ENCODE measurements at regions not wholly inside any gene's neighbourhood (a gene's known extent, or its start where the extent isn't known, plus 50 kb on each side); places are given as distances from the start of the nearest gene placed in this dataset.

DNA sequence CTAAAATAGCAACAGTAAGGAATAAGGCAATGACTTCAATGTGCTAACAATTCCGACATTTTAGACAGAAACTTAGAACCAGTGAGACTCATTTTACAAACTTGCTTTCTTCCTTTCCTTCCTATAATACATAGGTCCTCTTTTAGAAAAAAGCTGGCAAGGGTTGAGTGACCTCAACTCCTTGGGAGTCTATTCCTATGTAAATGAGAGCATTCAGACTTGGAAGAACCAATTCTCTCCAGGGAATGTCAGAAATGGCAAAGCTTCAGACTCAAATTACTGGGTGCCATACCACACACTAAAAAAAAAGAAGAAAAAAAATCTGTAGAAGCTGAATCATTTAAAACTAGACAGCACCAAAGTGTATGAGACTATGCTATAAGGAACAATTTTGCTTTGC, 1328.2 kb downstream of the OLFM4 start:
- Mint-ChIP-seq H3K27ac (no peak overlapping the region), H3K9me3 (no peaks in the 10 kb centered on the region), H3K4me1 (no peaks in the 10 kb centered on the region), H3K36me3 (ENCODE audit: low read depth) (no peaks in the 10 kb centered on the region), H3K27me3 (ENCODE audit: low read depth, poor library complexity) (no peaks in the 10 kb centered on the region), H3K4me3 (no peak overlapping the region)
- DNase-seq = no peak
- TF ChIP-seq CTCF (IDR thresholded peaks at IDR 0.05) = no peak

DNA sequence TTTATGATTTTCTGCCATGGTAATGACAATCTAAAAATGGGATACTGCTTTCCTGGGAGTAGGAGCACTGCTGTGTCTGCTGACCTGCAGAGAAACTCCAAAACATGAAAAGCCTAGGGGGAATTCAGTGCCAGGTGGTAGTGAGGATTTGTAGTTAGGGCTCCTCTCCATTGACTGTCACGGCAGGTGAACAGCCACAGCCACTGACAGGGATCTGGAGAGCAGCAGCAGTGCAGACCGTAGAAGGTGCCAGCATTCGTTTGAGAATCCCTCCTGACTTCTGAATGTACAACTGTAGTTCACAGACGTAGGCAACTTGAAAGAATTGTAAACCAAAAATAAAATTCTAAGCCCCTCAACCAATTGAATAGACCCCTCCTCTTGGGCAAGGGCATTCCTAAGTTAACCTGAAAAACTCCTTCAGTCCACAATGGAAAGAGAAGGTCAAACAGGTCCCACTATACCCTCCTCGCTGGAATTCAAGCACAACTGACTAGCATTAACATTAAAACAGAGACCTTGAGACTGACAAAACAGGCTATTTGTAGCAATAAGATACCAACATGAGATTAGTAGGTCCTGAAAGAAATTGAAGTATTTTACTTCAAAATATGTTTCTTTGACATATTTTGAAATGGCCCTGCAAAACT, 1328.8 kb downstream of the OLFM4 start:
- DNase-seq = no peak
- Mint-ChIP-seq H3K4me1 (no peaks in the 10 kb centered on the region), H3K27me3 (ENCODE audit: low read depth, poor library complexity) (no peaks in the 10 kb centered on the region), H3K9me3 (no peaks in the 10 kb centered on the region), H3K4me3 (no peak overlapping the region), H3K27ac (no peak overlapping the region), H3K36me3 (ENCODE audit: low read depth) (no peaks in the 10 kb centered on the region)
- no peak for TF ChIP-seq CTCF (IDR thresholded peaks at IDR 0.05)

DNA sequence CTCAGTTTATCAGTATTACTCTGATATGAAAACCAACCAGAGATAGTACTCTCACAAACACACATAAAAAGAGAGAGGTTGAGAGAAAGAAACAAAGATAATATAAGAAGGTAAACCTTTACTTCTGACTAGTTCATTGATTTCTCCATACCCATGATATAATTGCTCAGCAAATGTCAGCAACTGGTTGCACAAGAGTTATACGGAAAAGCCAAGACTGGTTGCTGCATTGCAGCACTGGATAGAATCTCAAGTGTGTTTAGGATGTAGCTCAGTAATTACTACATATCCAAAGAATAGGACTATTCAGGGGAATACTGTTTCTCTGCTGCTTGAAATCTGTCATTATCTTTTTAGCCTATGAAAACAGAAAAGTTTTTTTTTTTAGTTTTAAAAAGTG, 1332.8 kb downstream of the OLFM4 start:
- Mint-ChIP-seq H3K4me1 (no peaks in the 10 kb centered on the region), H3K4me3 (no peak overlapping the region), H3K36me3 (ENCODE audit: low read depth) (no peaks in the 10 kb centered on the region), H3K9me3 (no peaks in the 10 kb centered on the region), H3K27me3 (ENCODE audit: low read depth, poor library complexity) (no peaks in the 10 kb centered on the region), H3K27ac (no peak overlapping the region)
- DNase-seq = no peak
- TF ChIP-seq CTCF (IDR thresholded peaks at IDR 0.05) = no peak

GRCh38 chr13:54366728-54367127, 1338.1 kb downstream of the OLFM4 start:
- Mint-ChIP-seq H3K36me3 (ENCODE audit: low read depth) (peaks cover 5% of the 10 kb centered on the region), H3K27me3 (ENCODE audit: low read depth, poor library complexity) (no peaks in the 10 kb centered on the region), H3K4me3 (no peak overlapping the region), H3K27ac (no peak overlapping the region), H3K4me1 (no peaks in the 10 kb centered on the region), H3K9me3 (peaks cover 19% of the 10 kb centered on the region)
- no peak for TF ChIP-seq CTCF (IDR thresholded peaks at IDR 0.05)
- DNase-seq = no peak

- TF ChIP-seq CTCF (IDR thresholded peaks at IDR 0.05) = no peak
- no peaks in the 10 kb centered on the region for H3K4me1 Mint-ChIP-seq
- no peak overlapping the region for H3K4me3 Mint-ChIP-seq
- peaks cover 19% of the 10 kb centered on the region for H3K9me3 Mint-ChIP-seq
- no peak for DNase-seq
- H3K27me3 Mint-ChIP-seq (ENCODE audit: low read depth, poor library complexity) = no peaks in the 10 kb centered on the region
- peaks cover 5% of the 10 kb centered on the region for H3K36me3 Mint-ChIP-seq (ENCODE audit: low read depth)
- H3K27ac Mint-ChIP-seq = no peak overlapping the region
Observed at GRCh38 chr13:54367639-54368271, 1339.1 kb downstream of the OLFM4 start.

- Mint-ChIP-seq H3K27me3 (ENCODE audit: low read depth, poor library complexity) (no peaks in the 10 kb centered on the region), H3K9me3 (peaks cover 19% of the 10 kb centered on the region), H3K4me1 (peaks cover 3% of the 10 kb centered on the region), H3K36me3 (ENCODE audit: low read depth) (peaks cover 5% of the 10 kb centered on the region), H3K4me3 (no peak overlapping the region), H3K27ac (no peak overlapping the region)
- no peak for TF ChIP-seq CTCF (IDR thresholded peaks at IDR 0.05)
- DNase-seq = no peak
Observed at GRCh38 chr13:54368387-54368786, 1339.8 kb downstream of the OLFM4 start.
